Lung (tissue), 11 donors: ENCODE measurements at regions not wholly inside any gene's neighbourhood (a gene's known extent, or its start where the extent isn't known, plus 50 kb on each side); places are given as distances from the start of the nearest gene placed in this dataset.

Experiments
- ATAC-seq: fragments of 200-7000 bp; cut with Tn5 transposase; one replicate; pipeline ENCODE4 v1.9.1; 2020; ENCODE audit warnings: moderate number of reproducible peaks; ENCODE audit not compliant: insufficient read depth, low FRiP score
- DNase-seq, 3 donors: peaks; one replicate each; pipeline ENCODE4 v3.0.0-alpha.2; 2013 to 2017
- H3K27ac ChIP-seq, 2 donors: one replicate each; pipeline ENCODE4 v1.5.1; 2013; ENCODE audit warnings: mild to moderate bottlenecking in 2 of 2, moderate library complexity in 2 of 2, control low read depth in 1 of 2, inconsistent platforms in 1 of 2, low read depth in 1 of 2, low read length in 1 of 2
- H3K27me3 ChIP-seq, 3 donors: one replicate each; pipeline ENCODE4 v1.5.1; 2013; ENCODE audit warnings: low read length in 2 of 3; ENCODE audit not compliant: control insufficient read depth in 3 of 3, insufficient read depth in 3 of 3
- H3K36me3 ChIP-seq, 4 donors: one replicate each; pipeline ENCODE4 v1.5.1; 2013; ENCODE audit warnings: low read length in 4 of 4, mild to moderate bottlenecking in 1 of 4, moderate library complexity in 1 of 4; ENCODE audit not compliant: control insufficient read depth in 4 of 4, insufficient read depth in 4 of 4
- H3K4me1 ChIP-seq, 5 donors: one replicate each; pipeline ENCODE4 v1.5.1; 2013; ENCODE audit warnings: low read length in 5 of 5, mild to moderate bottlenecking in 2 of 5, moderate library complexity in 1 of 5; ENCODE audit not compliant: control insufficient read depth in 5 of 5, insufficient read depth in 5 of 5
- H3K4me3 ChIP-seq: one replicate; pipeline ENCODE4 v1.5.1; 2013; ENCODE audit warnings: mild to moderate bottlenecking, control low read depth, moderate library complexity
- H3K9ac ChIP-seq, 2 donors: one replicate each; pipeline ENCODE4 v1.5.1; 2013; ENCODE audit warnings: low read length in 2 of 2, control low read depth in 1 of 2; ENCODE audit not compliant: insufficient read depth in 1 of 2
- H3K9me3 ChIP-seq, 4 donors: one replicate each; pipeline ENCODE4 v1.5.1; 2013; ENCODE audit warnings: low read length in 3 of 4, mild to moderate bottlenecking in 1 of 4, moderate library complexity in 1 of 4; ENCODE audit not compliant: control insufficient read depth in 4 of 4, insufficient read depth in 3 of 4
- WGBS, 2 donors: extraction: QIAGEN DNeasy Blood & Tissue Kit; methylation state at CpG; one replicate each; pipeline ENCODE4 v1.1.7; 2013; 5-methylcytosine and 5-hydroxymethylcytosine counted together
- TF ChIP-seq, protein P1 (sequence below): IDR thresholded peaks from 2 replicates; pipeline ENCODE4 v1.5.1; 2012; ENCODE audit warnings: mild to moderate bottlenecking; ENCODE audit errors: control extremely low read depth, extremely low read depth
- donor health status: control.
- donor health status: control.
- donor health status: Bipolar disorder and iron deficiency.
- donor health status: healthy.
- donor health status: DM: yes; HTN: yes; CAD: no.

- TF ChIP-seq, protein P1, sequence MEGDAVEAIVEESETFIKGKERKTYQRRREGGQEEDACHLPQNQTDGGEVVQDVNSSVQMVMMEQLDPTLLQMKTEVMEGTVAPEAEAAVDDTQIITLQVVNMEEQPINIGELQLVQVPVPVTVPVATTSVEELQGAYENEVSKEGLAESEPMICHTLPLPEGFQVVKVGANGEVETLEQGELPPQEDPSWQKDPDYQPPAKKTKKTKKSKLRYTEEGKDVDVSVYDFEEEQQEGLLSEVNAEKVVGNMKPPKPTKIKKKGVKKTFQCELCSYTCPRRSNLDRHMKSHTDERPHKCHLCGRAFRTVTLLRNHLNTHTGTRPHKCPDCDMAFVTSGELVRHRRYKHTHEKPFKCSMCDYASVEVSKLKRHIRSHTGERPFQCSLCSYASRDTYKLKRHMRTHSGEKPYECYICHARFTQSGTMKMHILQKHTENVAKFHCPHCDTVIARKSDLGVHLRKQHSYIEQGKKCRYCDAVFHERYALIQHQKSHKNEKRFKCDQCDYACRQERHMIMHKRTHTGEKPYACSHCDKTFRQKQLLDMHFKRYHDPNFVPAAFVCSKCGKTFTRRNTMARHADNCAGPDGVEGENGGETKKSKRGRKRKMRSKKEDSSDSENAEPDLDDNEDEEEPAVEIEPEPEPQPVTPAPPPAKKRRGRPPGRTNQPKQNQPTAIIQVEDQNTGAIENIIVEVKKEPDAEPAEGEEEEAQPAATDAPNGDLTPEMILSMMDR, result no peak
- Histone ChIP-seq H3K4me3 (no peak overlapping the region), H3K27ac (no peak overlapping the region), H3K9ac (no peak overlapping the region), H3K4me1 (no peaks in the 10 kb centered on the region), H3K27me3 (no peaks in the 10 kb centered on the region), H3K36me3 (no peaks in the 10 kb centered on the region), H3K9me3 (peaks cover 0 to 4% (median 0%) of the 10 kb centered on the region in 4 donors)
- WGBS, 2 donors, result 58 to 62% methylated on average over 1 of the region's 1 CpG
- no peak for ATAC-seq
- DNase-seq, result no peak
These were observed 1627.7 kb upstream of the CDH9 start for GRCh38 chr5:28666110-28666509.

- H3K4me1 ChIP-seq, result no peaks in the 10 kb centered on the region
- no peaks in the 10 kb centered on the region for H3K36me3 ChIP-seq
- TF ChIP-seq, protein P1, result no peak
- H3K27ac ChIP-seq, result no peak overlapping the region
- ATAC-seq (no peak), DNase-seq (no peak)
- 84 to 85% methylated on average over 2 of the region's 2 CpGs for WGBS, 2 donors
- H3K27me3 ChIP-seq, result no peaks in the 10 kb centered on the region
- H3K9ac ChIP-seq, result no peak overlapping the region
- H3K9me3 ChIP-seq, result no peaks in the 10 kb centered on the region
- no peak overlapping the region for H3K4me3 ChIP-seq
These were observed 1609.7 kb upstream of the CDH9 start for GRCh38 chr5:28648108-28648507.

GRCh38 chr5:28632607-28633006, 1594.2 kb upstream of the CDH9 start:
- WGBS, 2 donors, result 84% methylated on average over 9 of the region's 9 CpGs

GRCh38 chr5:28603869-28604268, 1565.5 kb upstream of the CDH9 start:
- WGBS, 2 donors, result 88 to 92% methylated on average over 3 of the region's 3 CpGs
- TF ChIP-seq, protein P1, result no peak

More at GRCh38 chr5:28632607-28633006, 1594.2 kb upstream of the CDH9 start:
- H3K9me3 ChIP-seq, result no peaks in the 10 kb centered on the region
- no peak for DNase-seq
- no peak overlapping the region for H3K4me3 ChIP-seq
- TF ChIP-seq, protein P1, result no peak
- no peak overlapping the region for H3K9ac ChIP-seq
- no peaks in the 10 kb centered on the region for H3K4me1 ChIP-seq
- no peaks in the 10 kb centered on the region for H3K36me3 ChIP-seq
- H3K27me3 ChIP-seq, result no peaks in the 10 kb centered on the region
- no peak overlapping the region for H3K27ac ChIP-seq
- ATAC-seq, result no peak

More at GRCh38 chr5:28603869-28604268, 1565.5 kb upstream of the CDH9 start:
- no peaks in the 10 kb centered on the region for H3K27me3 ChIP-seq
- no peak for DNase-seq
- no peak overlapping the region for H3K4me3 ChIP-seq
- peaks cover 0 to 2% (median 0%) of the 10 kb centered on the region in 4 donors for H3K9me3 ChIP-seq
- H3K9ac ChIP-seq, result no peak overlapping the region
- H3K4me1 ChIP-seq, result no peaks in the 10 kb centered on the region
- ATAC-seq, result no peak
- H3K27ac ChIP-seq, result no peak overlapping the region
- H3K36me3 ChIP-seq, result no peaks in the 10 kb centered on the region
